ENCODE measurements at regions not wholly inside any gene's neighbourhood (a gene's known extent, or its start where the extent isn't known, plus 50 kb on each side); places are given as distances from the start of the nearest gene placed in this dataset.

- Histone ChIP-seq H3K27ac (no peak overlapping the region), H3K36me3 (no peaks in the 10 kb centered on the region), H3K4me1 (no peaks in the 10 kb centered on the region), H3K9me3 (no peaks in the 10 kb centered on the region), H3K27me3 (no peaks in the 10 kb centered on the region), H3K4me3 (no peak overlapping the region)
- intact Hi-C loops (cut with DNase I; ENCODE audit: low total_unique reads): no loop called here
- in situ Hi-C loops (cut with MboI; ENCODE audit: low sequenced_read_pairs in 4 of 4): loop anchor here (10.0 to 25.0 kb wide), 2 partner anchors 1473 to 1501 kb away; partner anchors contain the start of gene NELL1 (in 1 of the 4)
- DNase-seq (no peak), ATAC-seq (no peak)
- TF ChIP-seq CTCF (IDR thresholded peaks at IDR 0.05 in 4 of 5, conservative IDR thresholded peaks at IDR 0.05 in 1 of 5) (no peak), POLR2A (IDR thresholded peaks at IDR 0.05) (no peak)
Measured at GRCh38 chr11:22138264-22138663, 54.6 kb upstream of the ANO5 start.

All from gastrocnemius medialis (tissue), 4 donors.